GM18873 (cell line): ENCODE measurements at regions not wholly inside any gene's neighbourhood (a gene's known extent, or its start where the extent isn't known, plus 50 kb on each side); places are given as distances from the start of the nearest gene placed in this dataset.
A peak's percentile ranks its signal among the peaks of the same experiment; 100 is the strongest.

Source experiments
- ATAC-seq: cut with Tn5 transposase; IDR thresholded peaks from one replicate; pipeline ENCODE4 v1.9.1; 2021; ENCODE audit warnings: mild to moderate bottlenecking, moderate library complexity, moderate number of reproducible peaks; ENCODE audit not compliant: unreplicated experiment, low FRiP score

DNA sequence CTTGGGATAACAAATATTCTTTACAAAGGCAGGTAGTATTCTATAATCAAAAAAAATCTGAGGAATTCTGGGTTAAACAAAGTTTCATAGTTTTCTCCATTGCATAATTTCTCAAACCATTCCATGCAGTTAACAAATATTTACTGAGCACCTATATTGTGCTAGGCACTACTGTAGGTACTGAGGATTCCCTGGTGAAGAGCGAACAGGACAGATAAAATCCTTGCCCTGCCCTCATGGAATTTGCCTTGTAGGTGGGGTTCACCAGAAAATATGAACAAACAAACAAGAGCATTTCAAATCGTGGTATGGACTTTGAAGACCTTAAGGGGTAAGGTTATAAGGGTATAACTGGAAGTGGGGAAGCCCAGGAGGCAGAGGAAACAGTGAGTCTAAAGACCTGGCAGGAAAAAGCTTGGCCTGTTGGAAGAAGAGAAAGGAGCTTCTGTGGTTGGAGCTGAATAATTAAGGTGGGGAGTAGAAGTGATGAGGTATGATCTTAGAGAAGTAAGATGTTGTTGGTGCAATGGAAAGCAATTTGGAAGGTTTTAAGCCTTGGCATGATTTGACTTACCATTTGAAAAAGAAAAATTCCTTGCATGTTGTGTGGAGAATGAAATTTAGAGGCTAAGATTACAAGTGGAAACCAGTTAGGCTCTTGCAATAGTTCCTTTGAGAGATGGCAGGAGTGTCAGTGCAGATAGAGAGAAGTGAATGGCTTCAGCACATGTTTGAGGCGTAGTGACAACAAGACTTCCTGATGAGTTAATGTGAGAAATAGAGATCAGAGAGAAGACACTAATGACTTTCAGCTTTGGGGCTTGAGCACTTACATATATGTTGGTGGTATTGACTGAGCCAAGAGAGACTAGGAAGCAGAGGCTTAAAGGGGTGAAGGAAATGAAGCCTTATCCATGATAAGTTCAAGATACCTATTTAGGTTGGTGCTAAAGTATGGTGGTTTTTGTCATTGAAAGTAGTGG lies 55.7 kb upstream of the PICALM start:
- ATAC-seq, result peak; percentile 63

DNA sequence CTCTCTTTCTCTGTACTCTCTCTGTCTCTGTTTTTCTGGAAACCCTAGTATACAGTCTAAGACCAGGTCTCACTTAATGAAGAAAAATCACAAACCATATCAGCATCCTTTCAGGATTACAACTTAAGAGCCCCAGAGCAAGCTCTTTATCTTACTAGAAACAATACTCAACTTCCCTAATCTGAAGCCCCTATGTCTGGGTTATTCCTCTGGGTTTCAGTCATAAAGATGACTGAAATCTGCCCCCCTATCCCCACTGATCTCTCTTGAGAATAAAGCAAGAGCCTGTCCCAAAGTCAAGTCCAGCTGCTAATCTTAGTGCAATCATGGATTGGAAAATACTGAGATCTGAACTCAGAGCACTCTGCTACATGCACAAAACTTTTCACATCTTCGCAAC lies 53.9 kb upstream of the PICALM start:
- no peak for ATAC-seq

DNA sequence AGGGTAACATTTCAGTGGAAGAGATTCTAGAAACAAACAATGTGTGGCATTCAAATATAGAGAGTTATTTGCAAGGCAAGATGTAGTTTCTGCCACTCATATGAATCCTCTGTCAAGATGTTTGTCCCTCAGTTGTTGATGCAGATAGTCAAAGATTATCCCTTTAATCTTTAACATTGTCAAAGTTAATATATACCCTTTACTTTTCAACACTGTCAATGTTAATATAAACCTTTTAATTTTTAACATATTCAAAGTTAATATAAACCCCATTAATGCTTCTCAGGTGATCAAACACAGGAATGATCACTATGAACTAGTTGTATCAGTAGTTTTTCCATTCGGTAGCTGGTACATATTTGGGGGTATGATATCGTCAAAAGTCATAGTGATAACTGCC lies 51.9 kb upstream of the PICALM start:
- ATAC-seq, result no peak

GRCh38 chr11:86119906-86120305 lies 51.0 kb upstream of the PICALM start:
- ATAC-seq, result no peak

GRCh38 chr11:86119077-86119476 lies 50.2 kb upstream of the PICALM start:
- no peak for ATAC-seq
